ENCODE measurements at regions not wholly inside any gene's neighbourhood (a gene's known extent, or its start where the extent isn't known, plus 50 kb on each side); places are given as distances from the start of the nearest gene placed in this dataset.

- no peak for DNase-seq (ENCODE audit: low read depth in 2 of 2)
These were observed 135.3 kb downstream of the RFC3 start for GRCh38 chr13:33953203-33953602.

DNA sequence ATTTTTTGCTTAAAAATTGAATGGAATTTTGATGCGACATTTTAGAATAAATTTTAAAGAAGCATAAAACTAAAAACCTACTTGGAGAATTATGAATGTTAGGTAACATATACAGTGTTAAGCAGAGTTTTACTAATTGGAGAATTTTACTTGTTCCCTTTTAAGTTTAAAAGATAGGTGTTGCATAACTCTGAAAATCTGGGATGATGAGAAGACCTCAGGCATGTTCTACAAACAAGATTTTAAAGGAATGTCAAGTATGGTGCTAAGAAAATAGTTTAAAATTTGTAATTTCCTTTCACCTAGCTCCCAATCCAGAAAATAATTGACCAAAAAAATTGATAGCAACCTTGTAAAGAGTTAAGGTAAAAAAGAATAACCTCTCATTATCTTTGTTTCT is 135.8 kb downstream of the RFC3 start:
- DNase-seq (ENCODE audit: low read depth in 2 of 2): no peak

DNA sequence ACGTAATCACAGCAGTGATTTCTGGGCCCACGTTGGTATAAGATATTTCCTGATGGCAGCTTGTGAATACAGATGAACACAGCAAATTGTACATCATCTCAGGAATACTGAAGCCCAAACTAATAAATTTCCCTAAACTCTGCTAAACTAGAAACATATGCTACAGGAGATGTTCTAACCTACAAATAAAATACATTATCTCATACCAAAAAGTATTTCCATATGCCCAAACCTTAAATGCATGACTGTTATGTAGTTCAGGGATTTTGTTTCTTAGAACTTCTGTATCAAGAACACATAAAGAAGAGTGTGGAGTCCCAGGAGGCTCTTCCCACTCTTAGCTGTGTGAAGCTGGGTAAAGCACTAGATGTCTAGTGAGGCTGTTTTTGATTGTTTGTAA is 138.4 kb downstream of the RFC3 start:
- DNase-seq (ENCODE audit: low read depth in 2 of 2): no peak

DNA sequence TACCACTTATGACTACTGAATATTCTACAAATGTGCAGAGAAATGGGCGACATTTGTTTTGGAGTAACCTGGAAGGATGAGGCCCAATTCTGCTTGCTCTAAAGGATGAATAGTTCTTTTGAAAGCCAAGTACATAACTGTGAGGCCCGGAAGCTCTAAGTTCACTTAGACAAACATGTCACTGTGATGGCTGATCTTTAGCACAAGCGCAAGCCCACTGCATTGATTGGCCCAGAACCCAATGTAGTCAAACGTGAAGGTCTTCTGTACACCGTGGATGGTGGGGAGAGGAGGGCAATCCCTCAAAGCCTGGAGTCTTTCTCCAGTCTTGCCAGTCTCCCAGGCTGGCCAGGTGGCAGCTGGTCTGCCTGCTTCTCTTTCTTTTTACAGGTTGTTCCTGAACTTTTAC is 139.6 kb downstream of the RFC3 start:
- DNase-seq (ENCODE audit: low read depth in 2 of 2): no peak

DNA sequence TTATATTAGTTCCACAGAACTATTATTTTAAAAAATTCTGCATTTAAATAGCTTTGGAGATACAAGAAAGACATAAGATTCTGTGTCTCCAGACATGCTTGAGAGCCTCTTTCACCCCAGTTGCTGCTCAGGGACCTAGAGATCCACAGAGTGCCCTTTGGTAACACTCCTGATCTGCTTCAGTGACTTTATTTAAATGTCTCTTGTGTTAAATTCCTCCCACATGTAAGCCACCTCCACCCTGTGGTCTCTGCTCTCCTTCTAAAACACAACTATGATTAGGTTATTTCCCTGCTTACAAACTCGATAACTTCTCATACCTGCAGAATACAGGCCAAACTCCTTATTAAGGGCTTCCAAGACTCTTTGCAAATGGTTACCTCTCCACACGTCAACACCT is 141.0 kb downstream of the RFC3 start:
- no peak for DNase-seq (ENCODE audit: low read depth in 2 of 2)

GRCh38 chr13:33963134-33963533 is 145.2 kb downstream of the RFC3 start:
- DNase-seq (ENCODE audit: low read depth in 2 of 2): no peak

DNA sequence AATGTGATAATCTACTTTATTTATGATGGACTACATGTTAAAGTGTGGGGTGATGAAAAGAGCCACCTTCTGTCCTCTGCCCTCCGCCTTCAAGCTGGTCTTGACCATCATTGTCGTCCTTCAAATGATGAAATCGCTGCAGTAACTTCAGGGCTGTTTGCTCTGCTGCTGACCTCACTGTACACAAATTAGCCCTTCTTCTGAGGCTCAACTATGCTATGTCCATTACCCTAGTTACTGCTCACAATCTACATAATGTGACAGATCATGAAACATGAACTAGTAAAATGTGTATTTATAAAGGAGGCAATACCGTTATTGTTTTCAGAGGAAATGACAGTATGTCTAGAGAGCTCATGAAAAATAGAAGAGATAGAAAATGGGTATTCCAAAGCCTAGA is 145.9 kb downstream of the RFC3 start:
- no peak for DNase-seq (ENCODE audit: low read depth in 2 of 2)

DNA sequence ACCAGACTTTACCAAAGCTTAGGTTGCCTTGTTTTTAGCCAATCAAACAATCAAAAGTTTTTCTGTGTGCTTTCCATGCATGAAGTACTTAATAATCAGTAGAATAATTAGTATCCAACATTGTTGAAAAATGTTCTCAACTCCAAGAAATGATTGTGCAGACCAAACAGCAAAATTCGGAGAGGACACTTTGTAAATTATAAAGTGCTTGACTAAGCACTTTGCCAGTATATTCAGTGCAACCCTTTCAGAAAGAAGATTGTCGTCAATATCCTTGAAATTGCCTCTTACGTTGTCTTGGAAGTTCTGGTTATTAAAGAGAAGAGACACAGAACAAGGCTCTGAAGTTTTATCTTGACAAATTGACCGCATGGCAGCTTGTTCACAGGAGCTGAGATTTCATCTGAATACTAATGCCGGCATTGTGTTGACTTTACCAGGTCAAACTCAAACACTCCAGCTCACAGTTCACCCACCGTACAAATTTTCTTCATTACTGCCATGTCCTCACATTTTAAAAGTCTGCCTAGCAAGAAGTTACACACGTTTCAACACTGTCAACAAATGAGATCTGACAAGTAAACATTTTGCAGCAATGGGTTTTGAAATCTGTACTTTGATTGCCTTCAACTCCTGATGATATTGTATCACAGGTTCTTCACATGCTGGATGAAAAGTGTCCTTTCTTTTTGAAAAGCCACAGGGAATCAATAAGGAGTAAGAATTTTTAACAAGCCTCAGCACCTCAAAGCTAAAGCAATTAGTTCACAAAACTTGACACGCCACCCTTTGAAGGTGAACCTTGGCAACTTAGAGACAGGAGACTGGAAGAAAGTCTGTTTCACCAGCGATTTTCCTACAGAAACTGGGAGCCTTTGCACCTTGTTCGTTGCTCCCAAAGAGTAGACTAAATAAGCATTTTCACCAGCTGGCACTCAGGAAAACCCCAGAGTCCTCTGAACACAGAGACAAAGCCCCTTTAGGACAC is 150.9 kb downstream of the RFC3 start:
- no peak for DNase-seq (ENCODE audit: low read depth in 2 of 2)

DNA sequence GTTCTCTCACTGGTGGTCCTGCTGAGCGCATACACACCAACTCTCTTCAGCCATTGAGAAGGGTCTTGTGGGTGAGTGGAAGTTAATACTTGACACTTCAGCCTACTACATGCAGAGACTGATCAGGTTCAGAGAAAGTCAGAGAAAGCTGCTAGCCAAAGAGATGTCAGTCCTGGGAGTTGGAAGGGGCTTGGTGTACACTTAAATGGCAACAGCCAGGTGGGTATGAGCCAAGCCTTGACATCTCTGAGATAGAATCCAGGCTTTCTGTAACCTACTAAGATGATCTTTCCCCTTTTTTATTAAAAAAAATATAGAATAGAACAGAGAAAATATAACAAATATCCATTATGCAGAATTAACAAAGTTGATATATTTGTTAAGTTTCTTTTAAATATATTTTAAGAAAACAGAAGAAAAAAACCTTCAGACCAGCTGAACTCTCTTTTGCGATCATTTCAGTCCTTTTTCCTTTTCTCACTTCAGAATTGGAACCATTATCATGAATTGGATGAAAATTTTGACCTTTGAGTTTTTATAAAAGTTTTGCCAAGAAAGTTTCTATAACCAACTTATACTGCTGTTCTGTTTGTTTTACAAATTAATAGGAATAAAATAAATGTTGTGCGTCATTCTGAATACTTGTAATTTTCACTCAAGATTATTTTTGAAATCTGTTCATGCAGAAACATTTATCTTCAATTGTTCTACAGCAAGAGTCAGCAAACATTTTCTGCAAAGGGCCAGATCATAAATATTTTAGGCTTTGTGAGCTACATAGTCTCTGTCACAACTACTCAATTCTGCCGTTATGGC is 153.0 kb downstream of the RFC3 start:
- DNase-seq (ENCODE audit: low read depth in 2 of 2): no peak

DNA sequence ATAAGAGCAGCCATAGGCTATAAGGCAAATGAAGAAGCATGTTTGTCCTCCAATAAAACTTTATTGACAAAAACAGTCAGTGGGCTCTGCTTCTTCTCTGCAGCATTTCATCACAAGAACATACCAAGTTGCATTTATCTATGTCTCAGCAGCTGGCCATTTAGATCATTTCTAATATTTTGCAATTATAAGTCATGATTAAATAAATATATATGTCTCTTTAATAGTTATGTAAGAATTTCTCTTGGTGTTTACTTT is 153.5 kb downstream of the RFC3 start:
- DNase-seq (ENCODE audit: low read depth in 2 of 2): no peak

- no peak for DNase-seq (ENCODE audit: low read depth in 2 of 2)
These were observed 155.2 kb downstream of the RFC3 start for GRCh38 chr13:33973194-33973593.

DNA sequence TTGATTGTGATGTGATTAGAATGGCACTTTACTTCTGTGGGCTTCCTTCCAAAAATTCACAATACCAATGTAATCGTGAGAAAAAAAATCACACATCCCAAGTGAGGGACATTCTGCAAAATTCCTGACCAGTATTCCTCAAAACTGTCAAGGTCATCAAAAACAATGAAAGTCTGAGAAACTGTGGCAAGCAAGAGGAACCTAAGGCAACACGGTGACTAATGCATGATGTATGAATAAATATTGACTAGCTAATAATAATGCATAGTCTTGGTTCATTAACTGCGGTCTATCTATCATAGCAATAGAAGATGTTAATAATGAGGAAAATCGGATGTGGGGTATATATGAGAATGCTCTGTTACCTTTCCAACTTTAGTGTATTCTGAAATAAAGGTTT is 159.0 kb downstream of the RFC3 start:
- no peak for DNase-seq (ENCODE audit: low read depth in 2 of 2)

GRCh38 chr13:33978653-33979052 is 160.7 kb downstream of the RFC3 start:
- DNase-seq (ENCODE audit: low read depth in 2 of 2): no peak

- no peak for DNase-seq (ENCODE audit: low read depth in 2 of 2)
These were observed 175.0 kb downstream of the RFC3 start for GRCh38 chr13:33992881-33993336.

- no peak for DNase-seq (ENCODE audit: low read depth in 2 of 2)
These were observed 176.2 kb downstream of the RFC3 start for GRCh38 chr13:33994198-33994597.

- DNase-seq (ENCODE audit: low read depth in 2 of 2): no peak
These were observed 177.0 kb downstream of the RFC3 start for GRCh38 chr13:33994826-33995502.

- DNase-seq (ENCODE audit: low read depth in 2 of 2): no peak
These were observed 178.7 kb downstream of the RFC3 start for GRCh38 chr13:33996636-33997035.

GRCh38 chr13:33997574-33997973 is 179.6 kb downstream of the RFC3 start:
- no peak for DNase-seq (ENCODE audit: low read depth in 2 of 2)

DNA sequence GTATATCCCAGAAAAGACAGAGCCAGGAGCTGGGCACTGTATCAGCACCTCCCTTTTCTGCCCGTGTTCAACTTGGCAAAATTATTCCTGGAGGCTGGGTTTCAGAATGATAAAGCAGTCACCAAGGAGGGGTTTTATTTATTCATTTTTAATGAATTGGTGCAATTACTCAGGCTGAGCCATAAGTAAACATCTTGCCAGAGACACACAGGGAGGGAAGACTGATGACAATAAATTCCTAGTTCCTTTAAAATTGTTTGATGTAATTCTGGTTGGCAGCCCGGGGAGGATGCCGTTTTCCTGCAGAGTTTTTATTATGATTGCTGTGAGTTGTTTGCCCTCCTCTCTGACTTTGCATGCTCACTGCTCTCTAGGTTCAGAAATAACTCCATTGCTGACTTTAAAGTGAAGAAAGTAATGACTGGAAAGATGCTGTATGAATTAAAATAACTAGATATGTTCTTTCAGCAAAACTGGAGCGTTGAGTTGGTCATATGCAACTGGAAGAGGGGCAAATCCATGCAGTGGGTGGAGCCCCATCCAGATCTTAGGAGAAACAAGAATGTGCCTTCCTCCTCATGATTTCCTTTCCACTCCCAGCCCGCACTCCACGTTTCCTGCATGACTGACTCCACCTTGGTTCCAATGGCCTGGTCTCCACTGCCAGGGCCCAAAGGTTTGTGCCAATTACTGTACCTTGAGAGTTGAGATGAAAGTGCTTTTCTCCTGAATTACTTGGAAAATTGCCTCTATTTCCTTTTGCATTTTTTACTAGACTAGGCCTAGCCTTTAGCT is 182.1 kb downstream of the RFC3 start:
- no peak for DNase-seq (ENCODE audit: low read depth in 2 of 2)

DNA sequence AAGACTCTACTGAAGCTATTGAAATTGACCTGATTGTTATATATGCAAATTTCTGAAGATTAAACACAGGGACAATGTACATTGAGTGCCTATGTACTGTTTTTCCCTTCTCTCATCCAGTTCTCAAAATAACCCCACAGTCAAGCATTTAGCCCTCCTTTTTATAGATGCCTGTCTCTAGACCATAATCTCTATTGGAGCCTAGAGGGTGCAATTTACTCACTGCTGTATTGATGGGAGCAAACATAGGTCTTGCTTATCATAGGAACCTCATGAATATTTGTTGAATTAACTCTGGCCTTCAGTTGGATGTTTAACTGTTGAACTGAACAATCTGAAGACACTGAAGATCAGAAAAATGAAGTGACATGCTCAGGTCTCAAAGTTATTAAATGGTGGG is 183.0 kb downstream of the RFC3 start:
- no peak for DNase-seq (ENCODE audit: low read depth in 2 of 2)

- DNase-seq (ENCODE audit: low read depth in 2 of 2): no peak
These were observed 183.4 kb downstream of the RFC3 start for GRCh38 chr13:34001389-34001788.

DNA sequence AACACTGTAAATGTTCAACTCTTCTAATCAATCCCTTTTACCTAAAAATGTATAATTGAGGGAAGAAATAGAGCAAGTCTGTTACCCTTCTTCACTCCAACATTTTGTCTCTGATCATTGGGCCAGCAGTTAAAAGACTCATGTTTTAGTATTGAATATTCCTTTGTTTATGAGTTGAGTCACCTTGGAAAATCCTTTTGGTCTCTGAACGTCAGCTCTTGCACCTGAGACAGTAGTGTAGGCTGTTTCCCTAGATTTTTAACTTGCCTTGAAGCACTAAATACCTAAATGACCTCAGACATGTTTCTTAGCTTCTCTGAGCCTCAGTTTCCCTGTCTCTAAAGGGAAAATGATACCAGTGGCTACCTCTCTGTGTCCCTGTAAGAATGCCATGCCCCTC is 184.2 kb downstream of the RFC3 start:
- no peak for DNase-seq (ENCODE audit: low read depth in 2 of 2)

Data from stimulated activated CD8-positive, alpha-beta memory T cell treated with anti-CD3 and anti-CD28 coated beads, Interleukin-7, amount 100 ng/mL, for 4 hours (primary cell).